Adrenal gland (tissue), 9 donors: ENCODE measurements at regions not wholly inside any gene's neighbourhood (a gene's known extent, or its start where the extent isn't known, plus 50 kb on each side); places are given as distances from the start of the nearest gene placed in this dataset.

ENCODE experiments used
- DNase-seq, 7 donors: peaks; one replicate each; pipeline ENCODE4 v3.0.0-alpha.2; 2019 to 2020
- H3K27ac ChIP-seq, 5 donors: fragments of 200-600 bp; sonication (generic) in 4 of 5; 1 replicate in 3 of 5; 2 replicates in 2 of 5; pipeline versions ENCODE4 v1.5.1 to v1.8.0; 2016 to 2020; ENCODE audit warnings: mild to moderate bottlenecking in 1 of 5
- H3K27me3 ChIP-seq: fragments of 200-600 bp; 2 replicates; pipeline ENCODE4 v1.8.0; 2021
- H3K36me3 ChIP-seq, 2 donors: fragments of 200-600 bp; replicated peaks in 1 of 2; 1 replicate in 1 of 2; 2 replicates in 1 of 2; pipeline versions ENCODE4 v1.5.1 to v1.8.0; 2018 to 2022
- H3K4me1 ChIP-seq, 2 donors: fragments of 200-600 bp; replicated peaks in 1 of 2; 1 replicate in 1 of 2; 2 replicates in 1 of 2; pipeline versions ENCODE4 v1.5.1 to v1.8.0; 2018 to 2021
- H3K4me3 ChIP-seq, 4 donors: fragments of 200-600 bp; sonication (generic) in 3 of 4; one replicate each; pipeline ENCODE4 v1.5.1; 2016 to 2018
- H3K9me3 ChIP-seq, 3 donors: fragments of 200-600 bp; sonication (generic) in 1 of 3; replicated peaks in 1 of 3; 1 replicate in 2 of 3; 2 replicates in 1 of 3; pipeline versions ENCODE4 v1.5.1 to v1.8.0; 2016 to 2021
- POLR2A ChIP-seq, 2 donors: fragments of 450-650 bp; IDR thresholded peaks; one replicate each; pipeline ENCODE4 v1.6.1; 2017; ENCODE audit warnings: antibody characterized with exemption in 2 of 2, mild to moderate bottlenecking in 2 of 2, moderate library complexity in 1 of 2
- WGBS, 4 donors: extraction: QIAGEN DNeasy Blood & Tissue Kit in 2 of 4; methylation state at CpG; one replicate each; pipeline versions ENCODE4 v1.1.5 to v1.1.7; 2013 to 2017; 5-methylcytosine and 5-hydroxymethylcytosine counted together
- intact Hi-C, 2 donors: fragments of 100-400 bp; cut with DNase I; formaldehyde crosslinking; loops; one replicate each; pipeline versions ENCODE4 v1.14.1 to v1.15.0; 2022 to 2023
- TF ChIP-seq, protein P1 (sequence below), 6 experiments: fragments of 450-650 bp in 4 of 6; fragments of 200-600 bp in 2 of 6; sonication (generic) in 1 of 6; IDR thresholded peaks; 1 replicate in 5 of 6; 2 replicates in 1 of 6; pipeline versions ENCODE4 v1.5.1 to v1.8.0; 2016 to 2021; ENCODE audit warnings: antibody characterized with exemption in 6 of 6, mild to moderate bottlenecking in 2 of 6, moderate library complexity in 1 of 6
- donor health status: healthy with polysubstance abuse.
- donor health status: Bipolar disorder and iron deficiency.
- donor health status: DM: yes; HTN: yes; CAD: no.
- donor health status: DM: no; HTN: no; CAD: no.
- donor health status: DM: no; HTN: no; CAD: no.

DNA sequence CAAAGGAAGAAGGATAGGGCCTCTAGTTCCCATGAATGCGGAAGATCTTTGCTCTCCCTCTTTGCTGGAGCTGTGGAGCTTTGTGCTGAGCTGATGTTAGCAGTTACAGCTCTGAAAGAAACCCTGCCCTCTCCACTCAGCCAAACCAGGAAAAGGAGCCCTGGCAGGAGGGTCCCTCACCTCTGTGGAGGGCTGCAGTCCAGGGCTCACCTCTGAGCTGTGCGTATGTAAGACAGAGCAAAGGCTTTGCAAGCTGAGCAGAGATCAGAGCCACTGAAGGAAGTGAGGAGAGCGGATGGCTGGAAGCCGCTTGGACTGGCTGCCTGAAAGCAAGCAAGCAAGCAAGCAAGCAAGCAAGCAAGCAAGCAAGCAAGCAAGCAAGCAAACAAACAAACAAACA is 84.7 kb downstream of the RAMP3 start:
- no peak for TF ChIP-seq POLR2A (IDR thresholded peaks at IDR 0.05)
- TF ChIP-seq, protein P1, sequence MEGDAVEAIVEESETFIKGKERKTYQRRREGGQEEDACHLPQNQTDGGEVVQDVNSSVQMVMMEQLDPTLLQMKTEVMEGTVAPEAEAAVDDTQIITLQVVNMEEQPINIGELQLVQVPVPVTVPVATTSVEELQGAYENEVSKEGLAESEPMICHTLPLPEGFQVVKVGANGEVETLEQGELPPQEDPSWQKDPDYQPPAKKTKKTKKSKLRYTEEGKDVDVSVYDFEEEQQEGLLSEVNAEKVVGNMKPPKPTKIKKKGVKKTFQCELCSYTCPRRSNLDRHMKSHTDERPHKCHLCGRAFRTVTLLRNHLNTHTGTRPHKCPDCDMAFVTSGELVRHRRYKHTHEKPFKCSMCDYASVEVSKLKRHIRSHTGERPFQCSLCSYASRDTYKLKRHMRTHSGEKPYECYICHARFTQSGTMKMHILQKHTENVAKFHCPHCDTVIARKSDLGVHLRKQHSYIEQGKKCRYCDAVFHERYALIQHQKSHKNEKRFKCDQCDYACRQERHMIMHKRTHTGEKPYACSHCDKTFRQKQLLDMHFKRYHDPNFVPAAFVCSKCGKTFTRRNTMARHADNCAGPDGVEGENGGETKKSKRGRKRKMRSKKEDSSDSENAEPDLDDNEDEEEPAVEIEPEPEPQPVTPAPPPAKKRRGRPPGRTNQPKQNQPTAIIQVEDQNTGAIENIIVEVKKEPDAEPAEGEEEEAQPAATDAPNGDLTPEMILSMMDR (IDR thresholded peaks at IDR 0.05), result no peak
- WGBS, 4 donors, result 70 to 90% (median 80%) methylated on average over 4 of the region's 4 CpGs
- peaks cover 6% of the 10 kb centered on the region for H3K27me3 ChIP-seq
- no peaks in the 10 kb centered on the region for H3K9me3 ChIP-seq
- no peaks in the 10 kb centered on the region for H3K4me1 ChIP-seq
- intact Hi-C loops, result no loop called here
- no peak for DNase-seq
- H3K27ac ChIP-seq, result no peak overlapping the region
- no peaks in the 10 kb centered on the region for H3K36me3 ChIP-seq
- H3K4me3 ChIP-seq, result no peak overlapping the region

DNA sequence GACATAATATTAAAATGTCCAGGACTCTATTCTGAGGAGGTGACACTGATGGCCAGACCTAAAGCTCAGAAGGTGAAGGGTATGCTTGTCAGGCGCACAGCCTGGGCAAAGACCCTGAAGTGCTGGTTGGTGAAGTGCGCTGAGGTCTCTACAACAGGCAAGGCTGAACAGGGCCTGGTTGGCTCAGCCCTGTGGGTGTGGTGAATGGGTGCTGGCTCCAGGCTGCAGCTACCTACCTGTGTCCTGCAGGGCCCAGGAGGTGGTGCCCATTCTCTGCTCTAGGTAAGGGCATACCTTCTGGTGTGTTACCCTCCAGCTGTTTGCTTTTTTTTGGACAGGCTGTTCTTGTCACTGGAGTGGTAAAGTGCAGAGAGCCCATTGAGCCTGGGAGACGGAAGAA is 85.1 kb downstream of the RAMP3 start:
- Histone ChIP-seq H3K4me3 (no peak overlapping the region), H3K27me3 (peaks cover 6% of the 10 kb centered on the region), H3K27ac (no peak overlapping the region), H3K4me1 (no peaks in the 10 kb centered on the region), H3K36me3 (no peaks in the 10 kb centered on the region), H3K9me3 (no peaks in the 10 kb centered on the region)
- 73 to 88% (median 85%) methylated on average over 2 to 3 of the region's 3 CpGs for WGBS, 4 donors
- DNase-seq, result no peak
- intact Hi-C loops, result no loop called here
- no peak for TF ChIP-seq POLR2A (IDR thresholded peaks at IDR 0.05)
- TF ChIP-seq, protein P1 (IDR thresholded peaks at IDR 0.05), result no peak

DNA sequence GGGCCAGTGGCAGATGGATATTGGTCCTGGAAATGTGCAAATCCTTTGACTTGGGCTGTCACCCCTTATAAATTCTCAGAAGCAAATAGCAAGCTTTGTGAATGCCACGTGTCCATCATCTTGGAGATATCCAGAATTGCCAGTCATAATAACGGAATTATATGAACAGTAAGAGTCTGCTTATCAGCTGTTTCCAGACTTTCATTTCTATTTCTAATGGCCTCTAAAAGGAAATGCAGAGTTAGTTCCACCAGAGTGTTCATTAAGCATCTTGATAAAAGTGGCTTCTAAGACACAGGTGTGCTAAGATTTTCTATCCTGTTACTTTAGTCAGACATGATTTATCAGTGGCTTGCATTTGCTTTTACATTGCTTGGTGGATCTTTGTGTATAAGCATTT is 87.4 kb downstream of the RAMP3 start:
- no peak for DNase-seq
- TF ChIP-seq POLR2A (IDR thresholded peaks at IDR 0.05), result no peak
- TF ChIP-seq, protein P1 (IDR thresholded peaks at IDR 0.05), result no peak
- intact Hi-C loops, result no loop called here
- peaks cover 6% of the 10 kb centered on the region for H3K27me3 ChIP-seq
- no peaks in the 10 kb centered on the region for H3K36me3 ChIP-seq
- WGBS, 4 donors, result 61 to 69% (median 68%) methylated on average over 2 of the region's 2 CpGs
- no peaks in the 10 kb centered on the region for H3K4me1 ChIP-seq
- no peak overlapping the region for H3K4me3 ChIP-seq
- H3K9me3 ChIP-seq, result no peaks in the 10 kb centered on the region
- no peak overlapping the region for H3K27ac ChIP-seq

DNA sequence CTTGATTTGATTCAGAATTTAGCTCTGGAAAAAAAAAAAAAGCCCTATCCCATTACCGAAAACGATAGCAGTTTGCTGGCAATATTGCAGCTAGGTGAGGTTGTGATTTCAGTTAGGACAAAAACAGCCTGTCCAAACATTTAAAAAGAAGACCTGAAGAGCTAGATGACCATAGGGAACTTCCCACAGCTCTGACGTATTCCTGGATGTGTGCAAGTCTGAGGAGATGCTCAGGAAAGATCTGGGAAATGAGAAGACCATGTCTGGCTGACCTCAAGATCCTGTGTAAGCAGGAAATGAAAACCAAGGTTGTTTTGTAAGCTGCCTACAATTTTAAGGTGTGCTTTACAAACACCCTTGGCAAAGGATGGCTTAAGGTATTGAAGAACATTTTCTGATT is 88.7 kb downstream of the RAMP3 start:
- no peak for TF ChIP-seq POLR2A (IDR thresholded peaks at IDR 0.05)
- TF ChIP-seq, protein P1 (IDR thresholded peaks at IDR 0.05), result no peak
- H3K36me3 ChIP-seq, result no peaks in the 10 kb centered on the region
- H3K4me1 ChIP-seq, result no peaks in the 10 kb centered on the region
- no peak overlapping the region for H3K27ac ChIP-seq
- 52 to 70% (median 58%) methylated on average over 3 of the region's 3 CpGs for WGBS, 4 donors
- no peaks in the 10 kb centered on the region for H3K9me3 ChIP-seq
- no peak for DNase-seq
- intact Hi-C loops, result no loop called here
- peaks cover 6% of the 10 kb centered on the region for H3K27me3 ChIP-seq
- H3K4me3 ChIP-seq, result no peak overlapping the region
